ENCODE measurements at regions not wholly inside any gene's neighbourhood (a gene's known extent, or its start where the extent isn't known, plus 50 kb on each side); places are given as distances from the start of the nearest gene placed in this dataset.

- no peak for DNase-seq (ENCODE audit: low read depth, low spot score)
- ChIA-PET POLR2A (no interaction called here), CTCF (no interaction called here)
- TF ChIP-seq CTCF (IDR thresholded peaks at IDR 0.05; ENCODE audit: insufficient read depth, low read length, missing control alignments), result no peak
- H3K4me3 ChIP-seq (ENCODE audit: low read depth, low read length), result no peak overlapping the region
These were observed 1029.1 kb downstream of the BCL11B start for GRCh38 chr14:98242903-98243302.

DNA sequence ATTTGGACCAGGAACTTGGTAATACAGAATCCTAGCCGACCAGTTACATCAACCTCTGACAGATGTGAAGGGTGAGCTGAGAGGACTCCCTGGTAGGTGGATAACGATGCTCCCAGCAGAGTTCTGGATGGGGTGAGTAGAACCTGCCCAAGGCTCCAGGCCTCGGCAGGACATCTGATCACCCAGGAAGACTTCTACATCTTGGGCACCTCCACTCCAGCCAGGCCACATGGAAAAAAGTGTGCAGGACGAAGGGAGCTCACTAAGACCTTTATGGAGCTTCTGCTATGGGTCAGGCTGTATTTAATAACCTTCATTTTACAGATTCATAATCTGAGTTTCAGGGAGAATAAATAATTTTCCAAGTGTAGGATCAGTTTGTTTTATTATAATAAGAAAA, 1028.7 kb downstream of the BCL11B start:
- ChIA-PET CTCF (no interaction called here), POLR2A (no interaction called here)
- DNase-seq (ENCODE audit: low read depth, low spot score), result no peak
- no peak for TF ChIP-seq CTCF (IDR thresholded peaks at IDR 0.05; ENCODE audit: insufficient read depth, low read length, missing control alignments)
- H3K4me3 ChIP-seq (ENCODE audit: low read depth, low read length), result no peak overlapping the region

GRCh38 chr14:98244162-98244948, 1027.6 kb downstream of the BCL11B start:
- ChIA-PET CTCF (no interaction called here), POLR2A (no interaction called here)
- DNase-seq (ENCODE audit: low read depth, low spot score), result no peak
- no peak overlapping the region for H3K4me3 ChIP-seq (ENCODE audit: low read depth, low read length)
- TF ChIP-seq CTCF (IDR thresholded peaks at IDR 0.05; ENCODE audit: insufficient read depth, low read length, missing control alignments), result no peak

DNA sequence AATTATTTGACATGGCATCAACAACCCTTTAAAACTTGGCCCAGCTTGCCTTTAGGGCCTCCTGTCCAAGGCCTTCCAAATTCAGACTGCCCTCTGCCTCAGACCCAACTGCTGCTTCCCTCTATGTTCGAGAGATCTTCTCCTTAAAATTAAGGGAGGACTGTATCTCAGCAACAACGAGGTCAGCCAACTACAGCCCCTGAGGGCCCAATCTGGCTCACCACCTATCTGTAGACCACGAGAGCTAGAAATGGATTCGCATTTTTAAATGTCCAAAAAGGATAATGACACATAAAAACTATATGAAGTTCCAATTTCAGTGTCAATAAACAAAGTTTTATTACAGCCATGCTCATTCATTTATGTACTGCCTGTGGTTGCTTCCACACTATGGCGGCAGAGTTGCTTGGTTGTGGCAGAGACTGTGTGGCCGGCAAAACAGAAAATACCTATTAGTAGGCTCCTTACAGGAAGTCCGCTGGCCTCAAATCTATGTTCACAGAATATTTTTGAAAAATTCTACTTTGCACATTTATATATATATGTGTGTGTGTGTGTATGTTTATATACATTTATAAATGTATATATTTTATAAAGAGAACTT, 1026.9 kb downstream of the BCL11B start:
- DNase-seq (ENCODE audit: low read depth, low spot score), result no peak
- H3K4me3 ChIP-seq (ENCODE audit: low read depth, low read length), result no peak overlapping the region
- CTCF ChIA-PET, result no interaction called here
- POLR2A ChIA-PET, result no interaction called here
- TF ChIP-seq CTCF (IDR thresholded peaks at IDR 0.05; ENCODE audit: insufficient read depth, low read length, missing control alignments), result no peak

- ChIA-PET CTCF (no interaction called here), POLR2A (no interaction called here)
- no peak for DNase-seq (ENCODE audit: low read depth, low spot score)
- H3K4me3 ChIP-seq (ENCODE audit: low read depth, low read length), result no peak overlapping the region
- TF ChIP-seq CTCF (IDR thresholded peaks at IDR 0.05; ENCODE audit: insufficient read depth, low read length, missing control alignments), result no peak
These were observed 1022.9 kb downstream of the BCL11B start for GRCh38 chr14:98249057-98249456.

- ChIA-PET POLR2A (no interaction called here), CTCF (no interaction called here)
- no peak for TF ChIP-seq CTCF (IDR thresholded peaks at IDR 0.05; ENCODE audit: insufficient read depth, low read length, missing control alignments)
- H3K4me3 ChIP-seq (ENCODE audit: low read depth, low read length), result no peak overlapping the region
- no peak for DNase-seq (ENCODE audit: low read depth, low spot score)
These were observed 1022.5 kb downstream of the BCL11B start for GRCh38 chr14:98249476-98249875.

All from AG04449 (cell line).